ENCODE measurements at regions not wholly inside any gene's neighbourhood (a gene's known extent, or its start where the extent isn't known, plus 50 kb on each side); places are given as distances from the start of the nearest gene placed in this dataset.

DNA sequence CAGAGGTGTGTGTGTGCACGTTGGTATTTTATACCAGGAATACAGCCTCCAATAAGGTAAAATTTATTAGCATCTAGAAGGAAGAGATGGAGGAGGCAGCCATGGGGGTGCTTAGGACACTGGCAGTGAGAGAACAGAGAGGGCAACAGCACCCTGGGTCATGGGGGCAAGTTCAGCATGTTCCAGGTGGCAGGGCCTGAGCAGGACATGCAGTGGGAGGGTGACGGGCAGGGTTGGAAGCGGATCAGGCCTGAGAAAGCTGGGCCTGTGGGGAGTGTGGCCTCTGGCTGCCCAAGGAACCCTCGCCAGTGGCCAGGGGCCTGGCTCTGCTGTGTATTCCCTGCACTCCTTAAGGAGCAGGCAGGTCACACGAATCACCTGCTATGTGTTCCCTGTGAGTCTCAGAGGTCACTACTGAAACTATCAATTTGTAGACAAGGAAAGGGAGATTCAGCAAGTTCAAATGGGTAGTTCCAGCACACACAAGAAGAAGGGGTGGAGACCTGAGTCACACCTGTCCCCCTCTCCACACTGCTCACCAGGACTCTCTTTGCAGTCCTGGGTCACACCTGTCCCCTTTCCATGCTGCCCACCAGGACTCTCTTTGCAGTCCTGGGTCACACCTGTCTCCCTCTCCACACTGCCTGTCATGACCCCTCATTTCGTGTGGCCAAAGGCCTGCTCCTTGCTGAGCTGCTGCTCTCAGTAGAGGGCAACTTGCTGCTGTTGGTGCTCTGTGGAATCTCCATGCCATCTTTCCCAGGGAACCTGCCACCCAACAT lies 463.9 kb upstream of the HS6ST1 start:
- TF ChIP-seq, protein P1, sequence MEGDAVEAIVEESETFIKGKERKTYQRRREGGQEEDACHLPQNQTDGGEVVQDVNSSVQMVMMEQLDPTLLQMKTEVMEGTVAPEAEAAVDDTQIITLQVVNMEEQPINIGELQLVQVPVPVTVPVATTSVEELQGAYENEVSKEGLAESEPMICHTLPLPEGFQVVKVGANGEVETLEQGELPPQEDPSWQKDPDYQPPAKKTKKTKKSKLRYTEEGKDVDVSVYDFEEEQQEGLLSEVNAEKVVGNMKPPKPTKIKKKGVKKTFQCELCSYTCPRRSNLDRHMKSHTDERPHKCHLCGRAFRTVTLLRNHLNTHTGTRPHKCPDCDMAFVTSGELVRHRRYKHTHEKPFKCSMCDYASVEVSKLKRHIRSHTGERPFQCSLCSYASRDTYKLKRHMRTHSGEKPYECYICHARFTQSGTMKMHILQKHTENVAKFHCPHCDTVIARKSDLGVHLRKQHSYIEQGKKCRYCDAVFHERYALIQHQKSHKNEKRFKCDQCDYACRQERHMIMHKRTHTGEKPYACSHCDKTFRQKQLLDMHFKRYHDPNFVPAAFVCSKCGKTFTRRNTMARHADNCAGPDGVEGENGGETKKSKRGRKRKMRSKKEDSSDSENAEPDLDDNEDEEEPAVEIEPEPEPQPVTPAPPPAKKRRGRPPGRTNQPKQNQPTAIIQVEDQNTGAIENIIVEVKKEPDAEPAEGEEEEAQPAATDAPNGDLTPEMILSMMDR (IDR thresholded peaks at IDR 0.05): no peak
- TF ChIP-seq, protein P2, sequence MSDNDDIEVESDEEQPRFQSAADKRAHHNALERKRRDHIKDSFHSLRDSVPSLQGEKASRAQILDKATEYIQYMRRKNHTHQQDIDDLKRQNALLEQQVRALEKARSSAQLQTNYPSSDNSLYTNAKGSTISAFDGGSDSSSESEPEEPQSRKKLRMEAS (CRISPR knock-in tag; IDR thresholded peaks at IDR 0.05): no peak
- TF ChIP-seq, protein P3, sequence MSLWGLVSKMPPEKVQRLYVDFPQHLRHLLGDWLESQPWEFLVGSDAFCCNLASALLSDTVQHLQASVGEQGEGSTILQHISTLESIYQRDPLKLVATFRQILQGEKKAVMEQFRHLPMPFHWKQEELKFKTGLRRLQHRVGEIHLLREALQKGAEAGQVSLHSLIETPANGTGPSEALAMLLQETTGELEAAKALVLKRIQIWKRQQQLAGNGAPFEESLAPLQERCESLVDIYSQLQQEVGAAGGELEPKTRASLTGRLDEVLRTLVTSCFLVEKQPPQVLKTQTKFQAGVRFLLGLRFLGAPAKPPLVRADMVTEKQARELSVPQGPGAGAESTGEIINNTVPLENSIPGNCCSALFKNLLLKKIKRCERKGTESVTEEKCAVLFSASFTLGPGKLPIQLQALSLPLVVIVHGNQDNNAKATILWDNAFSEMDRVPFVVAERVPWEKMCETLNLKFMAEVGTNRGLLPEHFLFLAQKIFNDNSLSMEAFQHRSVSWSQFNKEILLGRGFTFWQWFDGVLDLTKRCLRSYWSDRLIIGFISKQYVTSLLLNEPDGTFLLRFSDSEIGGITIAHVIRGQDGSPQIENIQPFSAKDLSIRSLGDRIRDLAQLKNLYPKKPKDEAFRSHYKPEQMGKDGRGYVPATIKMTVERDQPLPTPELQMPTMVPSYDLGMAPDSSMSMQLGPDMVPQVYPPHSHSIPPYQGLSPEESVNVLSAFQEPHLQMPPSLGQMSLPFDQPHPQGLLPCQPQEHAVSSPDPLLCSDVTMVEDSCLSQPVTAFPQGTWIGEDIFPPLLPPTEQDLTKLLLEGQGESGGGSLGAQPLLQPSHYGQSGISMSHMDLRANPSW (CRISPR knock-in tag; conservative IDR thresholded peaks at IDR 0.05; ENCODE audit: low read depth): no peak
- TF ChIP-seq, protein P4, sequence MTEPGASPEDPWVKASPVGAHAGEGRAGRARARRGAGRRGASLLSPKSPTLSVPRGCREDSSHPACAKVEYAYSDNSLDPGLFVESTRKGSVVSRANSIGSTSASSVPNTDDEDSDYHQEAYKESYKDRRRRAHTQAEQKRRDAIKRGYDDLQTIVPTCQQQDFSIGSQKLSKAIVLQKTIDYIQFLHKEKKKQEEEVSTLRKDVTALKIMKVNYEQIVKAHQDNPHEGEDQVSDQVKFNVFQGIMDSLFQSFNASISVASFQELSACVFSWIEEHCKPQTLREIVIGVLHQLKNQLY (CRISPR knock-in tag; IDR thresholded peaks at IDR 0.05): no peak
- TF ChIP-seq, protein P5, sequence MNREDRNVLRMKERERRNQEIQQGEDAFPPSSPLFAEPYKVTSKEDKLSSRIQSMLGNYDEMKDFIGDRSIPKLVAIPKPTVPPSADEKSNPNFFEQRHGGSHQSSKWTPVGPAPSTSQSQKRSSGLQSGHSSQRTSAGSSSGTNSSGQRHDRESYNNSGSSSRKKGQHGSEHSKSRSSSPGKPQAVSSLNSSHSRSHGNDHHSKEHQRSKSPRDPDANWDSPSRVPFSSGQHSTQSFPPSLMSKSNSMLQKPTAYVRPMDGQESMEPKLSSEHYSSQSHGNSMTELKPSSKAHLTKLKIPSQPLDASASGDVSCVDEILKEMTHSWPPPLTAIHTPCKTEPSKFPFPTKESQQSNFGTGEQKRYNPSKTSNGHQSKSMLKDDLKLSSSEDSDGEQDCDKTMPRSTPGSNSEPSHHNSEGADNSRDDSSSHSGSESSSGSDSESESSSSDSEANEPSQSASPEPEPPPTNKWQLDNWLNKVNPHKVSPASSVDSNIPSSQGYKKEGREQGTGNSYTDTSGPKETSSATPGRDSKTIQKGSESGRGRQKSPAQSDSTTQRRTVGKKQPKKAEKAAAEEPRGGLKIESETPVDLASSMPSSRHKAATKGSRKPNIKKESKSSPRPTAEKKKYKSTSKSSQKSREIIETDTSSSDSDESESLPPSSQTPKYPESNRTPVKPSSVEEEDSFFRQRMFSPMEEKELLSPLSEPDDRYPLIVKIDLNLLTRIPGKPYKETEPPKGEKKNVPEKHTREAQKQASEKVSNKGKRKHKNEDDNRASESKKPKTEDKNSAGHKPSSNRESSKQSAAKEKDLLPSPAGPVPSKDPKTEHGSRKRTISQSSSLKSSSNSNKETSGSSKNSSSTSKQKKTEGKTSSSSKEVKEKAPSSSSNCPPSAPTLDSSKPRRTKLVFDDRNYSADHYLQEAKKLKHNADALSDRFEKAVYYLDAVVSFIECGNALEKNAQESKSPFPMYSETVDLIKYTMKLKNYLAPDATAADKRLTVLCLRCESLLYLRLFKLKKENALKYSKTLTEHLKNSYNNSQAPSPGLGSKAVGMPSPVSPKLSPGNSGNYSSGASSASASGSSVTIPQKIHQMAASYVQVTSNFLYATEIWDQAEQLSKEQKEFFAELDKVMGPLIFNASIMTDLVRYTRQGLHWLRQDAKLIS (CRISPR knock-in tag; IDR thresholded peaks at IDR 0.05; ENCODE audit: borderline replicate concordance): no peak
- TF ChIP-seq, protein P6, sequence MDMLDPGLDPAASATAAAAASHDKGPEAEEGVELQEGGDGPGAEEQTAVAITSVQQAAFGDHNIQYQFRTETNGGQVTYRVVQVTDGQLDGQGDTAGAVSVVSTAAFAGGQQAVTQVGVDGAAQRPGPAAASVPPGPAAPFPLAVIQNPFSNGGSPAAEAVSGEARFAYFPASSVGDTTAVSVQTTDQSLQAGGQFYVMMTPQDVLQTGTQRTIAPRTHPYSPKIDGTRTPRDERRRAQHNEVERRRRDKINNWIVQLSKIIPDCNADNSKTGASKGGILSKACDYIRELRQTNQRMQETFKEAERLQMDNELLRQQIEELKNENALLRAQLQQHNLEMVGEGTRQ (CRISPR knock-in tag; IDR thresholded peaks at IDR 0.05): no peak
- TF ChIP-seq, protein P7, sequence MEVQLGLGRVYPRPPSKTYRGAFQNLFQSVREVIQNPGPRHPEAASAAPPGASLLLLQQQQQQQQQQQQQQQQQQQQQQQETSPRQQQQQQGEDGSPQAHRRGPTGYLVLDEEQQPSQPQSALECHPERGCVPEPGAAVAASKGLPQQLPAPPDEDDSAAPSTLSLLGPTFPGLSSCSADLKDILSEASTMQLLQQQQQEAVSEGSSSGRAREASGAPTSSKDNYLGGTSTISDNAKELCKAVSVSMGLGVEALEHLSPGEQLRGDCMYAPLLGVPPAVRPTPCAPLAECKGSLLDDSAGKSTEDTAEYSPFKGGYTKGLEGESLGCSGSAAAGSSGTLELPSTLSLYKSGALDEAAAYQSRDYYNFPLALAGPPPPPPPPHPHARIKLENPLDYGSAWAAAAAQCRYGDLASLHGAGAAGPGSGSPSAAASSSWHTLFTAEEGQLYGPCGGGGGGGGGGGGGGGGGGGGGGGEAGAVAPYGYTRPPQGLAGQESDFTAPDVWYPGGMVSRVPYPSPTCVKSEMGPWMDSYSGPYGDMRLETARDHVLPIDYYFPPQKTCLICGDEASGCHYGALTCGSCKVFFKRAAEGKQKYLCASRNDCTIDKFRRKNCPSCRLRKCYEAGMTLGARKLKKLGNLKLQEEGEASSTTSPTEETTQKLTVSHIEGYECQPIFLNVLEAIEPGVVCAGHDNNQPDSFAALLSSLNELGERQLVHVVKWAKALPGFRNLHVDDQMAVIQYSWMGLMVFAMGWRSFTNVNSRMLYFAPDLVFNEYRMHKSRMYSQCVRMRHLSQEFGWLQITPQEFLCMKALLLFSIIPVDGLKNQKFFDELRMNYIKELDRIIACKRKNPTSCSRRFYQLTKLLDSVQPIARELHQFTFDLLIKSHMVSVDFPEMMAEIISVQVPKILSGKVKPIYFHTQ (CRISPR knock-in tag; IDR thresholded peaks at IDR 0.05): no peak
- TF ChIP-seq ATF1 (CRISPR knock-in tag; IDR thresholded peaks at IDR 0.05) (no peak), ELF4 (CRISPR knock-in tag; IDR thresholded peaks at IDR 0.05; ENCODE audit: low read depth) (no peak)
- TF ChIP-seq, protein P8, sequence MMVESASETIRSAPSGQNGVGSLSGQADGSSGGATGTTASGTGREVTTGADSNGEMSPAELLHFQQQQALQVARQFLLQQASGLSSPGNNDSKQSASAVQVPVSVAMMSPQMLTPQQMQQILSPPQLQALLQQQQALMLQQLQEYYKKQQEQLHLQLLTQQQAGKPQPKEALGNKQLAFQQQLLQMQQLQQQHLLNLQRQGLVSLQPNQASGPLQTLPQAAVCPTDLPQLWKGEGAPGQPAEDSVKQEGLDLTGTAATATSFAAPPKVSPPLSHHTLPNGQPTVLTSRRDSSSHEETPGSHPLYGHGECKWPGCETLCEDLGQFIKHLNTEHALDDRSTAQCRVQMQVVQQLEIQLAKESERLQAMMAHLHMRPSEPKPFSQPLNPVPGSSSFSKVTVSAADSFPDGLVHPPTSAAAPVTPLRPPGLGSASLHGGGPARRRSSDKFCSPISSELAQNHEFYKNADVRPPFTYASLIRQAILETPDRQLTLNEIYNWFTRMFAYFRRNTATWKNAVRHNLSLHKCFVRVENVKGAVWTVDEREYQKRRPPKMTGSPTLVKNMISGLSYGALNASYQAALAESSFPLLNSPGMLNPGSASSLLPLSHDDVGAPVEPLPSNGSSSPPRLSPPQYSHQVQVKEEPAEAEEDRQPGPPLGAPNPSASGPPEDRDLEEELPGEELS (CRISPR knock-in tag; IDR thresholded peaks at IDR 0.05): no peak
- TF ChIP-seq, protein P9, sequence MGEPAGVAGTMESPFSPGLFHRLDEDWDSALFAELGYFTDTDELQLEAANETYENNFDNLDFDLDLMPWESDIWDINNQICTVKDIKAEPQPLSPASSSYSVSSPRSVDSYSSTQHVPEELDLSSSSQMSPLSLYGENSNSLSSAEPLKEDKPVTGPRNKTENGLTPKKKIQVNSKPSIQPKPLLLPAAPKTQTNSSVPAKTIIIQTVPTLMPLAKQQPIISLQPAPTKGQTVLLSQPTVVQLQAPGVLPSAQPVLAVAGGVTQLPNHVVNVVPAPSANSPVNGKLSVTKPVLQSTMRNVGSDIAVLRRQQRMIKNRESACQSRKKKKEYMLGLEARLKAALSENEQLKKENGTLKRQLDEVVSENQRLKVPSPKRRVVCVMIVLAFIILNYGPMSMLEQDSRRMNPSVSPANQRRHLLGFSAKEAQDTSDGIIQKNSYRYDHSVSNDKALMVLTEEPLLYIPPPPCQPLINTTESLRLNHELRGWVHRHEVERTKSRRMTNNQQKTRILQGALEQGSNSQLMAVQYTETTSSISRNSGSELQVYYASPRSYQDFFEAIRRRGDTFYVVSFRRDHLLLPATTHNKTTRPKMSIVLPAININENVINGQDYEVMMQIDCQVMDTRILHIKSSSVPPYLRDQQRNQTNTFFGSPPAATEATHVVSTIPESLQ (CRISPR knock-in tag; IDR thresholded peaks at IDR 0.05): no peak
